ENCODE measurements at regions not wholly inside any gene's neighbourhood (a gene's known extent, or its start where the extent isn't known, plus 50 kb on each side); places are given as distances from the start of the nearest gene placed in this dataset.
A peak's percentile ranks its signal among the peaks of the same experiment; 100 is the strongest.
"Not testable (repeated sequence)": the region's sequence is repeated elsewhere in the genome, so short reads cannot be mapped to it uniquely, and the experiment has no call there.

DNA sequence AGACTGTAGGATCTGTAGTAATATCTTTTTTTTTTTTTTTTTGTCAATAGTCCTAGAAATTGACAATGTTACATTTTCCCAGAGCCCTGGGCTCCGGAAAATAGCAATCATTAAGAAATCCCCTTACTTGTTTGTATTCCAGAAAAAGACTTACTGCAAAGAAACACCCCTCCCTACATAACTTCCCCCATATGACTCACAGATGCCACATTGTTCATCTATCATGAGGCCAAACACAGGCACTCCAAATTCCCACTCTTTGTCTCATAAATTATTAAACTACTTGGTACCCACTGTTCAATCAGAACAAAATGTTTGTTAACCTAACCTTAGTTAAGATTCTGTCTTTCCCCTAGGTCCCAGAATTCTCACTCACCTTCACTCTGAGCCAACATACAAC lies 53.5 kb downstream of the TEX51 start:
- DNase-seq: no peak

GRCh38 chr2:126953483-126953882 lies 54.8 kb downstream of the TEX51 start:
- no peak for DNase-seq

DNA sequence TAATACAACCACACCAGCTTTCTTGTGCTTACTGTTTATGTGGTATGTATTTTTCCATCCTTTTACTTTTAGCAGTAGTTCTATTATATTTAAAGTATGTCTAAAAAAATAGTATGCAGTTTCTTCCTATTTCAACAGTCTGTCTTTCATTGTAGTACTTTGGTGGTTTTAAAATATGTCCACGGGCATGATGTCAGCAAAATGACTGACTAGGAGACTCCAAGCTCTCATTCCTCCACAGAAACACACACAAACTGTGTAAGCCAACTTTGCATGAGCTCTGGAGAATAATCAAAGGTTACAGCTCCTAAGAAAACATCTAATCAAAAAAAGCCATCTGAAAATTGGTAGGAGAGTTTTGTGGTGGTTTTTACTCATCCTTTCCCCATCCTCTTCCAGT lies 56.1 kb downstream of the TEX51 start:
- DNase-seq: no peak

- DNase-seq: not testable (repeated sequence)
These were observed 58.1 kb downstream of the TEX51 start for GRCh38 chr2:126956773-126957172.

- DNase-seq: no peak
These were observed 64.7 kb downstream of the TEX51 start for GRCh38 chr2:126963390-126963789.

DNA sequence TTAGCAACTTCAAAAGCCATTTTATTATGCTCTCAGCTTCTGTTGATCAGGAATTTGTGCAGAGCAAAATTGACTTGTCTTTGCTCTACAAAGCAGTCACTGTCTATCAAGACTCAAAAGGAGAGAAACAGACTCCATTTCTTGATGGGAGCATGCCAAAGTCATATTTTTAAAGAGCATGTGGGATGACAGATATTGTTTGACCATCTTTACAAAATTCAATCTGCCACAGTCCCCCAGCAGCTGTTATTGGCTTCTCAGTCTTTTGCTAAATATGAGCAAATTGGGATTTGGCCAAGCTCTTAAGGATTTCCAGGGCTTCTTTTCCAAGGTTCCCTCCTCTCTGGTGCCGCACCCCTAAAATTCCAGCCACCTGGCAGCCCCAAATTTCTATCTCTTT lies 67.9 kb downstream of the TEX51 start:
- DNase-seq: no peak

- DNase-seq: no peak
These were observed 71.9 kb downstream of the TEX51 start for GRCh38 chr2:126970583-126970982.

DNA sequence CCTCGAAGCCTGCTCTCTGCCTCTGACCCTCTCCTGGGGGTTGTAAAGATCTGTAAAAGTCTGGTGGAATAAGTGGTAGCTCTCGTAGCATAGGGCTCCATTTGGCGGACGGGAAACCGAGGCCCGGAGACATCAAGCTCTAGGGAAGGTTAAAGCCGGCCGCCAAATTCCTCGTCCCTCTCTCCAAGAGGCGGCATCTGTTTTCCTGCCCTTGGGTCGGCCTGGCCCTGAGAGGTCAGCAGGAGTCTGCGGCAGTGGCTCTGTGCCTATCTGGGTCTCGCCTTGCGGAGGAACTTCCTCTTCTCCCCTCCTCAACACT lies 72.4 kb downstream of the TEX51 start:
- DNase-seq: no peak

DNA sequence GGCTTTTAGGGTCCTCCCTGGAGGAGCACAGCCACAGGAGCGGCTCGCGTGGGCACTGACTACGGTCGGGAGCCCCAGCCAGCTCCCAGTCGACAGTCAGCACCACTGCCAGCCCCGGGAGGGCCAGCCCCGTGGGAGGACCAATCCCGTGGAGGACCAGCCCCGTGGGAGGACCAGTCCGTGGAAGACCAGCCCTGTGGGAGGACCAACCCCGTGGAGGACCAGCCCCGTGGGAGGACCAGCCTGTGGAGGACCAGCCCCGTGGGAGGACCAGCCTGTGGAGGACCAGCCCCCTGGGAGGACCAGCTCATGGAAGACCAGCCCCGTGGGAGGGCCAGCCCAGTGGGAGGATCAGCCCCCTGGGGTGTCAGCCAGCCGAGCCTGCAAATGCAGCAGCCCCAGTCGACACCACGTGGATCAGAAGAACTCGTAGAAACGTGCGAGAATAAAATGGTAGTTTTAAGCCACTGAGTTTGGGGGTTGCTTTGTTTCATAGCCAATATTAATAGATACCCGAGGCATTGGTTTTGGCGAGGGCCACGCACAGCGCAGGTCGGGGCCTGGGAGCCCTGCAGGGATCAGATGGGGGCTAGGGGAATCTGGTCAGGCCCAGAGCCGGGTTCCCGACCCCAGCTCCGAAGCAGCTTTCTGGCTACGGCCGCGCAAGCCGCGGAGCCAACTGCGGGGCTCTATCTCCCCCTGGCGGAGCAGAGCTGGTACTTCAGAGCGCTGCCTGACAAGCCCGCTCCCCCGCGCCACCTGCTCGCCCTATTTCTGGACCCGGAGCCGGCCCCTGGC lies 73.0 kb downstream of the TEX51 start:
- DNase-seq: peak; percentile 73 to 81

- DNase-seq: no peak
These were observed 73.6 kb downstream of the TEX51 start for GRCh38 chr2:126972279-126972626.

- DNase-seq: no peak
These were observed 75.1 kb downstream of the TEX51 start for GRCh38 chr2:126973745-126974144.

DNA sequence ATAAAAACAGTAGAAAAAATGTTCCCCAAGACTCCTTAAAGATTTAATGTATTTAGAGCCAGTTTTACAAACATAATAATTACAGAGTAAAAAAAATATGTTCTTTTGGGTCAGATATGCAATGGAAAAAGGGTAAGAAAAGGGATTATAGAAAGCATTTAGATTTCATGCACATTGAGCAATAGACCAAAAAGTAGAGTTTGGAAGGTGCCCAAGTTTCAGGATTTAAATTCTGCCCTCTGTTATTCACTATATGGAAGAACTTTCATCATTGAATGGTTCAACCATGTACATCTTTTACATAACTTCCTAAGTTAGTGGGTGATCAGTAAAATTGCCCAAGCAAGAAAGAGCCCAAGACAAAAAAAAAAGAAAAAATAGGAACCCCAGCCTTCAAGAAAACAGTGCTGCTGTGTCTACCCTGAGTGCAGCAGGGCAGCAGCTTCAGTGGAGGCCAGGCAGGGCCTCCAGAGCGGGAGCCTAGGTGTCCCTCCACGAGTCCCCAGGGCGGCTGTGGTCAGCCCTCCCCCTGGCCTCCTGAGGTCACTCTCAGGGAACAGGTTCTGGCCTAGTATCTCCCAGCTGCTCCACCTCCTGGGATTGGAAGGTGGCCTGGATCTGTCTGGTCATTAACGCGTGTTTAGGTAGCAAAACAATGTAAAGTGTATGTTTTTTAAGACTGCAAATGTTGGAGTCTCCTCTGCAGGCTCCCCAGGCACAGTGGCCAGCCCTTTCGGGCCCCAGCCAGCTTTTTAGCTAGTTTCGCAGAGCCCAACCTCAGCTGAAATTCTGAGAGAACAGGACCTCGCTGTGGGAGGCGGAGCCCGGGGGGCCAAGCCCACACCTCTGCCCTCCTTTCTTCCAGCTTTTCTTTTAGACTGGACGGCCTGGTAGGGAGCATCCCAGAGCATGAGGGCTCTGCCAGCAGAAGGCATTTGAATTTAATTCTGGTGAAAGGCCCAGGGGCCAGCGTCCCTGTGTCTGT lies 77.3 kb downstream of the TEX51 start:
- DNase-seq: no peak

DNA sequence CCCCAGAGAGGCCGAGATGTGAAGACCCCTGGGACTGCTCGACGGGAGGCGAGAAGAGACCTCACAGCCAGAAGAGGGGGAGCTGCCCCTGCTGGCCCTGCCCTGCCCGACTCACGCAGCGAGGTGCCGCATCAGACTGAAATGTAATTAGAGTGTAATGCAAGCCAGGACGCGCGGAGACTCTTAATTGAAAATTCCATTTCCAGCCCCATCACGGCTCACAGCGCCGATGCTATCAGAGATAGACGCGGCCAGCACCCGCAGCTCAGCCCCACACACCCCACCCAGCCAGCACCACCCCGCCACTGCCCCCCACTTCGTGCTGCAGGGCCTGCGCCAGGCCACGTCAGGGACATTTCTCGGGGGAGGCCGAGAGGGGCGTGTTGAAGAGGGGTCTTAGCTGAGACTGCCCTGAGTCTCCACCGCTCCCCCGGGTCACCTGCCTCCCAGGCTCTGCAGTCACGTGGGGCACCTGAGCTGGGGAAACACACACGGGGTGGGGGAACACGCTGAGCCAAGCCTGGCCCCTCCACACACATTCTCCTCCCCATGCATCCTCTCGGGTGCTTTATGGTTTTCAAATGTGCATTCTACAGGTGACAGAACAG lies 78.1 kb downstream of the TEX51 start:
- DNase-seq: no peak

GRCh38 chr2:126978333-126978732 lies 79.6 kb downstream of the TEX51 start:
- no peak for DNase-seq

GRCh38 chr2:126979039-126980003 lies 80.6 kb downstream of the TEX51 start:
- DNase-seq: no peak

GRCh38 chr2:126981476-126981875 lies 82.8 kb downstream of the TEX51 start:
- no peak for DNase-seq

GRCh38 chr2:126982935-126983334 lies 84.2 kb downstream of the TEX51 start:
- DNase-seq: no peak

- no peak for DNase-seq
These were observed 88.0 kb downstream of the TEX51 start for GRCh38 chr2:126986631-126987187.

GRCh38 chr2:126988482-126988881 lies 89.8 kb downstream of the TEX51 start:
- DNase-seq: no peak

DNA sequence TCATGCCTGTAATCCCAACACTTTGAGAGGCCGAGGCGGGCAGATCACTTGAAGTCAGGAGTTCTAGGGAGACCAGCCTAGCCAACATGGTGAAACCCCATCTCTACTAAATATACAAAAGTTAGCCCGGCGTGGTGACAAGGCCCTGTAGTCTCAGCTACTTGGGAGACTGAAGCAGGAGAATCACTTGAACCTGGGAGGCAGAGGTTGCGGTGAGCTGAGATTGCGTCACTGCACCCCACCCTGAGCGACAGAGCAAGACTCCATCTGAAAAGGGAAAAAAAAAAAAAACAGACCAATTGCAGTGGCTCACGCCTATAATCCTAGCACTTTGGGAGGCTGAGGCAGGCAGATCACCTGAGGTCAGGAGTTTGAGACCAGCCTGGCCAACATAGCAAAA lies 90.4 kb downstream of the TEX51 start:
- DNase-seq: not testable (repeated sequence)

DNA sequence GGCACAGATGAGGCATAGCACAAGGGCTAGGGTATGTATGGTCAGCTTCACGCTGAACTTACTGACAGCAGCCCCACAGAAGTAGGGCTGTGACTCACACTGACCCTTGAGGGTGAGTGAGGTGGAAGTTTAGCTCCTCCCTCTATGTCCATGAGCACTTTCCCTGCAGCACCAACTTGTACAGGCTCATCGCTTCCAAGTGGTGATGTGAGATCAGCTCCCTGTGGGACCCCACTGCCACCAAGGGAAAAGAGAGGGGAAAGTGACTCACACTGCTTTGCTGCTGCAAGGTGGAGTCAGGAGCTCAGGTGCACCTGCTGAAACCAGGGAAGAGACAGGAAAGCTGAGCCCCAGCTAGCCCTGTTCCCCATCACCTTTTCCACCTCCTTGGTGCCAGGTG lies 91.5 kb downstream of the TEX51 start:
- DNase-seq: no peak

All from activated T-cell treated with anti-CD3 and anti-CD28 coated beads, Interleukin-2, amount 50 U/mL, for 48 hours (primary cell).